Fibroblast of the conjunctiva (primary cell): ENCODE measurements at regions not wholly inside any gene's neighbourhood (a gene's known extent, or its start where the extent isn't known, plus 50 kb on each side); places are given as distances from the start of the nearest gene placed in this dataset.

Experiments used
- DNase-seq: peaks from one replicate; pipeline ENCODE4 v3.0.0-alpha.2; 2010; ENCODE audit warnings: low read depth

GRCh38 chr6:129778793-129779192, 68.8 kb upstream of the ARHGAP18 start:
- DNase-seq: no peak

- DNase-seq: no peak
Observed at GRCh38 chr6:129777371-129777770, 67.4 kb upstream of the ARHGAP18 start.

GRCh38 chr6:129776542-129777330, 66.8 kb upstream of the ARHGAP18 start:
- no peak for DNase-seq

- DNase-seq: peak; percentile 73
Observed at GRCh38 chr6:129774697-129775447, 64.9 kb upstream of the ARHGAP18 start.

GRCh38 chr6:129773304-129773703, 63.3 kb upstream of the ARHGAP18 start:
- no peak for DNase-seq

- DNase-seq: no peak
Observed at GRCh38 chr6:129771678-129772077, 61.7 kb upstream of the ARHGAP18 start.

GRCh38 chr6:129767776-129768485, 58.0 kb upstream of the ARHGAP18 start:
- no peak for DNase-seq

GRCh38 chr6:129766959-129767728, 57.2 kb upstream of the ARHGAP18 start:
- no peak for DNase-seq

- DNase-seq: no peak
Observed at GRCh38 chr6:129764761-129765407, 54.9 kb upstream of the ARHGAP18 start.

- DNase-seq: no peak
Observed at GRCh38 chr6:129759796-129760605, 50.0 kb upstream of the ARHGAP18 start.
